Spleen (tissue), 7 donors: ENCODE measurements at regions not wholly inside any gene's neighbourhood (a gene's known extent, or its start where the extent isn't known, plus 50 kb on each side); places are given as distances from the start of the nearest gene placed in this dataset.

Source experiments
- CTCF ChIP-seq, 11 experiments: fragments of 200-600 bp in 7 of 11; fragments of 450-650 bp in 4 of 11; sonication (generic) in 4 of 11; IDR thresholded peaks in 8 of 11; conservative IDR thresholded peaks in 3 of 11; 1 replicate in 7 of 11; 2 replicates in 4 of 11; pipeline versions ENCODE4 v1.4.0 to v1.8.0; 2016 to 2021; ENCODE audit warnings: antibody characterized with exemption in 11 of 11, inconsistent platforms in 4 of 11, mild to moderate bottlenecking in 1 of 11
- POLR2A ChIP-seq, 3 donors: fragments of 450-650 bp; IDR thresholded peaks; one replicate each; pipeline ENCODE4 v1.5.1; 2017; ENCODE audit warnings: antibody characterized with exemption in 3 of 3, mild to moderate bottlenecking in 1 of 3
- POLR2AphosphoS5 ChIP-seq, 3 donors: sonication (generic); formaldehyde crosslinking; IDR thresholded peaks; one replicate each; pipeline ENCODE4 v1.5.1; 2017; ENCODE audit warnings: antibody characterized with exemption in 3 of 3
- donor health status: DM: no; HTN: no; CAD: no; lungs with moderate emphysema.
- donor health status: DM: no; HTN: no; CAD: no.
- donor health status: DM: no; HTN: no; CAD: no.

GRCh38 chrX:40325161-40325560, 227.4 kb upstream of the BCOR start:
- no peak for TF ChIP-seq CTCF (IDR thresholded peaks at IDR 0.05 in 8 of 11, conservative IDR thresholded peaks at IDR 0.05 in 3 of 11)
- no peak for TF ChIP-seq POLR2A (IDR thresholded peaks at IDR 0.05)
- no peak for TF ChIP-seq POLR2AphosphoS5 (IDR thresholded peaks at IDR 0.05)
